ENCODE measurements at regions not wholly inside any gene's neighbourhood (a gene's known extent, or its start where the extent isn't known, plus 50 kb on each side); places are given as distances from the start of the nearest gene placed in this dataset.
"Not testable (repeated sequence)": the region's sequence is repeated elsewhere in the genome, so short reads cannot be mapped to it uniquely, and the experiment has no call there.

DNA sequence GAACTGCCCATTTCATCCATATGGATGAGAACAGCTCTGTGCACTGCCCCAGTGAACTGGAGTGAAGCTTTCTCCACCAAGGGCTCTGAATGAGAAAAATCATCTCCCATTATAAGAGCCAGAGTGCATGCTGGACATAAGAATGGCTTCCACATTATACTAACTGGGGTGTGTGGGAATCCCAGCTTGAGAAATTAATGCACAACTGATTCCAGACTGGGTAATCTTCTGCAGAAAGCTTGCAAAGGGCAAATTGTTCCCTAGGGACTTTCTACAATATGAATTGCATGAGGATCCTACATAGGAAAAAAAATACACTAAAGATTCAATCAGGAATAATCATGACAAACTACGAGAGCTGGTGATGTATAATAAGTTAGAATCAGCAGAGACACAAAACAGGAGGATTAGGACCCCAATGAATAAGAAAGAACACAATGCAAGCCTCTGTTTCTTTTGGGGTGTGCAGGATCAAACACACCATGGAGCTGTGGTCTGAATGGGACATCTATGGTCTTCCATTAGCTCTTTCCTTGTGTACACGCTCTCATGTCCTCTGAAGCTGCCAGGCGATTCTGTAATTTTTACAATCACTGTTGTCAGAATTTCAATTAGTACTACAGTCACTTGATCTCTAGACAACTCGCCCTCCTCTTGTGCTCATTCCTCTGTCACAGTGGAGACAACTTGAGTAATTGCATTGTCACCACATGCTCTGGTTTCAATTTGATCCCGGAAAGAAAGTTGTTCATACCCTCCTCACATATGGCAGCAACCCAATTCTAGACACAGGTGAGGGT lies 1327.4 kb downstream of the GATA3 start:
- DNase-seq (no peak), ATAC-seq (no peak)

DNA sequence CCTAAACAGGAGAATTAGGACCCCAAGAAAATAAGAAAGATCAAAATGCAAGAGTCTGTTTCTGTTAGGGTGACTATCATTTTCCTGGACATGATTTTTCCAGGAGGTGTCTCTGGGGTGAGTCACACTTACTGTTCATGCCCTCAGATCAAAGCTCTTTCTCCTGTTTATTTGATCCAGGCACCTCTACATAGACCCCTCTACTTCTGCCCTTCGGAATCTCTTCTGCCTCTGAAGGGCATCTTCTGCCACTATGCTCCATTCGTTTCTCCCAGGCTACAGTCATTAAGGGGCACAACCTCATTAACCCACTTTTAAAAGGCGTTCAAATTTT lies 1328.0 kb downstream of the GATA3 start:
- no peak for ATAC-seq
- DNase-seq, result no peak

DNA sequence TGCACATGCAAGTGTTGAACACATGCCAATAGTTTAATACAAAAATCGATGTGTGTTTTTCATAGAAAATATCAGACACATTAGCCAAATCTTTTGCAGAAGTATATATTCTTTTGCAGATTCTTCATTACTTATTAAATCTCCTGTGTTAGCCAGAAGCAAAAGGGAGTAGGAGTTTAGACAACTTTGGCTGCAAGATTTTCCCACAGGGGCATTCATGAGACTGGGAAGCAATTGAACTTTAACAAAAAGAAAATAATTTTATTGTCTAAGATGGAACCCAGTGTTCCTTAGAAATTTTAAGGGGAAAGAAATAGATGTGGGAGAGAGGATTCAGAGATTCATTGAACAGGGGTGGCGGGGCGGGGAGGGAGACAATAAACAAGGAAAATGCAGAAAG lies 1336.0 kb downstream of the GATA3 start:
- ATAC-seq, result no peak

DNA sequence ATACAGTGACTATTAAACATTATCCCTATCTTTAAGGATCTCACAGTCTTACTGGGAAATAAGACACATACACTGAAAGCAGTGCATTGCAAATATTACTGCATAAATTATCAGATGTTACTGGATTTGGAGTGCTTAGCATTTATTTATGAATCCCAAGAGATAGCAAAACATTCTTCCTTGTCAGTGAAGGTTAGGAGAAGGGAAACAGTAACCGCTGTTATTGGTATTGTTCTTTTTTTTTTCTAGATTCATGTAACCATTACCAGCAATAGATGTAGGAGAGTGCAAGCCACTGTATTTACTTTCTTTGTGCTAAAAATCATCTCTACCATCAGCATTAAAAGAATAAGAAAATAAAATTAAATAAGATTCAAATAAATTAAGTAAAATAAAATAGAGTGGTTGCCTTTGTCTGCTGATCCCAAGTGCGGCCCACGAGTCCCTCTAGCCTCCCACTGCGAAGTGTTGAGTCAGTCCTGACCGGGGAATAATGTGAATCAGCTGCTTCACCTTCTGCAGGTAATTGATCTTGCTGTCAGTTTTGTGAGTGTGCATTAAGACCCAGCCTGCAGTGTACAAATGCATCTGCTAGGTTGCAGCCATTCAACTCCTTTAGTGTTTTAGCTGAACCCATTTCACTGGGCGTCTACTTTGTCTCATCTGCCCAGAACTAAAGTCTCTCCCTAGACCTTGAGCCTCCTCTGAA lies 1344.9 kb downstream of the GATA3 start:
- DNase-seq, result no peak
- no peak for ATAC-seq

More for the DNA sequence above, 1336.0 kb downstream of the GATA3 start:
- no peak for DNase-seq

DNA sequence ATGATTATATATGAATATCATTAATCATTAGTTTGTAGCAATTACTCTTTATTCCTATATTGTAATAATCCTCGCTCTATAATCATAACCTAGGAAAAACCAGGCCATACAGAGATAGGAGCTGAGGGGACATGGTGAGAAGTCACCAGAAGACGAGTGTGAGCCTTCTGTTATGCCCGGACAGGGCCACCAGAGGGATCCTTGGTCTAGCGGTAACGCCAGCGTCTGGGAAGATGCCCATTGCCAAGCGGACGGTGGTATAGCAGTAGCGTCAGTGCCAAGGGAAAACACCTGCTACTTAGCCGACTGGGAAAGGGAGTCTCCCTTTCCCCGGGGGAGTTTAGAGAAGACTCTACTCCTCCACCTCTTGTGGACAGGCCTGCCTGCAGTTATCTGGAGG lies 1347.6 kb downstream of the GATA3 start:
- not testable (repeated sequence) for DNase-seq, ATAC-seq

DNA sequence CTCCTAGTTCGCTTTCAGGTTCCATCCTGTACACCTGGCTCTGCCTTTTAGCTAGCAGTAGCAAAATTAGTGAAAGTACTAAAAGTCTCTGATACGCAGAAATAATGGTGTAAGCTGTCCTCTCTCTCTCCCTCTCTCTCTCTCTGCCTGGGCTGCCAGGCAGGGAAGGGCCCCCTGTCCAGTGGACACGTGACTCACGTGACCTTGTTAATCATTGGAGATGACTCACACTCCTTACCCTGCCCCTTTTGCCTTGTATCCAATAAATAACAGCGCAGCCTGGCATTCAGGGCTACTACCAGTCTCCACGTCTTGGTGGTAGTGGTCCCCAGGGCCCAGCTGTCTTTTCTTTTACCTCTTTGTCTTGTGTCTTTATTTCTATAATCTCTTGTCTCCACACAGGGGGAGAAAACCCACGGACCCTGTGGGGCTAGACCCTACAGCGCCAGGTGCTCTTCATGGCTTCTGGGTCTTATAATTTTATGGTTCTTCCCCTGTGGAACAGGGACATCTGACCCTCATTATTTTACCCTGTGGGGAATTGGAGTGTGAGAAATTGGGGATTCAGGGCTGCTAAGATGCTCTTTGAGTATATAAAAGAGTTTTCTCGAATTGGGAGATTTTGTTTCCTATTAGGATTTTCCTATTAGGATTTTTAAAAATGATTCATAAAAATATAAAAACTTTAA lies 1348.2 kb downstream of the GATA3 start:
- not testable (repeated sequence) for DNase-seq

DNA sequence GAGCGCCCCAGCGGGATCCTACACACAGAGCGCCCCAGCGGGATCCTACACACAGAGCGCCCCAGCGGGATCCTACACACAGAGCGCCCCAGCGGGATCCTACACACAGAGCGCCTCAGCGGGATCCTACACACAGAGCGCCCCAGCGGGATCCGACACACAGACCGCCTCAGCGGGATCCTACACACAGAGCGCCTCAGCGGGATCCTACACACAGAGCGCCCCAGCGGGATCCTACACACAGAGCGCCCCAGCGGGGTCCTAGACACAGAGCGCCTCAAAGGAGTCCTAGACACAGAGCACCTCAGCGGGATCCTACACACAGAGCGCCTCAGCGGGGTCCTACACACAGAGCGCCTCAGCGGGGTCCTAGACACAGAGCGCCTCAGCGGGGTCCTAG lies 1352.7 kb downstream of the GATA3 start:
- not testable (repeated sequence) for ATAC-seq, DNase-seq

More for the DNA sequence above, 1348.2 kb downstream of the GATA3 start:
- not testable (repeated sequence) for ATAC-seq

DNA sequence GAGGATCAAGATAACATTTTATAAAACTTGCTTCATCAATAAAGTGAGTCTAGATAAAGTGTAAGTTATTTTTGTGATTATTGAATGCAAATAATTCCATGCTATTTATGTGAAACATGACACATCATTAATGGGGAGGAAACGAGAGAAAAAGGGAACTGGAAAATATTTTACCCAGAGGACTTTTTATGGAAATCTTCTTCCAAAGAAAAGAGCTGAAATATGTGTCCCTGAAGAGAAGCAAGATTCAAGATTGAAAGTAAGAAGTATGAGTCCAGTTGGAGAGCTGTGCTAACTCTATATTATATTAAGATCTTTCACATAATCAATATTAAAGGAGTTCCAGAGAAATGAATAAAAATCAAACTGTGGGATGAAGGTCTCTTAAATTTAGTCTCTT lies 1361.8 kb downstream of the GATA3 start:
- ATAC-seq (no peak), DNase-seq (no peak)

DNA sequence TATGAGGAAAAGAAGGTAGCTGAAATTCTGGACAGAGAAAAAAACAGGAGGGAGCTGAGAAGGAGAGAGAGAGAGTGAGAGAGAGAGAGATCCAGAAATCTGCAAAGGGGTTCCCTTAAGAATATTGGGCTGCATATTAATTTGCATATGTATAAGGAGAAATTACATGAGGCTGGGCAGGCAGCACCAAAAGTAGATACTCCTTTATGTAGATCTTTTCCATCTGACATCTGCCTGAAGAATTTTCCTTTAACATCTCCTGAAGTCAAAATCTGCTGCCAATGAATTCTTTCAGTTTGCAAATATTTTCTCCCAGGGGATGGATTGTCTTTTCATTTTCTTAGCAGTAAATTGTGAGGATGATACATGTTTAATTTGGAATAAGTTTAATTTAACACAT lies 1365.3 kb downstream of the GATA3 start:
- DNase-seq (no peak), ATAC-seq (no peak)

DNA sequence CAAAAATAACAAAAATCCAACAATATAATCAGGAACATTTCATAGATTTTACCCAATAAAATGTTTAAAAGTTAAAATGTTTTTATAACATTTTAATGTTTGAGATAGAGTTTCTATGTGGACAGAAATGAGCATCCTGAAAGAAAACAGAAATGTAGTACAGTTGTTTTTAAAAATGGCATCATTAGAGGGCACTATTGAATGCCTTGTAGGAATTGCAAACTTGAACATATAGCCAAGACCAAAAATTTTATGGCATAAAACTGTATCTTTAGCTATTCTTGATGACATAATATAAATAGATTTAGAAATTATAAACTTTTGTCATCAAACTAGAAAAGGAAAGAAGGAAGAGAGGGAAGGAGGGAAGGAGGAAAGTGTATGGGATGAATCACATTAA lies 1372.7 kb downstream of the GATA3 start:
- DNase-seq (no peak), ATAC-seq (no peak)

DNA sequence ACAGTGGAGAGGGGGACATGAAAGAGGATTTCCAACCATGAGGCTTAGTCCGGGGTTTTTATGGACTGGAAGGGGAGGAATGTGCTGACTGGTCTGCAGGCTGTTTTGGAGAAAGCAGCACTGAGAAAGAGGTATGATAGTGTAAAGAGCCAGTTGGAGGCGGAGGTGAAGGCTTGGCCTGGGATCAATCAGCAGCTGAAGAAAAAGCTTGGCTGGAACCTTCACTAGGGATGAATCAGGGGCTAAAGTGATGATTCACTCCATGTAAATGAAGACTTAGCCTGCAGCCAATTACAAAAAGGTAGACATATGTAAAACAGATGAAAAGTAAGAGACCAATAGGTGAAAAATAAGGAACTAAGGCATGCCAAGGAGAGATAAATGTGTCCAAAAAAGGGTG lies 1382.6 kb downstream of the GATA3 start:
- DNase-seq, result no peak
- no peak for ATAC-seq

DNA sequence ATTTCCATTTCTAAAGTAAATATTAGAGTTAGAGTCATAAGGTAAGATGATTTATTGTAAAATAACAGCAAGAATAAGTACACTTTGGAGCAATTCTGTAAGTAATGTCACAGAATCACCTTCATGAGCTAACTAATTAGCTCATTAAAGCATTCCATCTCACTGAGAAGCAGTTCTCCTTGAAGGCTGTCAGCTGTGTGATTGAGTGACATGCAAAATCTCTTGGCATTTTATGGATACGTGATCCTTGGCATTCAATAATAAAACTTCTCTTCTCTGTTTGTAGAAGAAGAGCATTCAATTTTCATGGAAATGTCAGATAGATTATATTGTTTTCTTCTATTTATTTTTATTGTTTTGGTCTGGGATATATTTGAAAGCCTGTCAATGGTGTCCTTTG lies 1389.3 kb downstream of the GATA3 start:
- no peak for DNase-seq
- ATAC-seq, result no peak

DNA sequence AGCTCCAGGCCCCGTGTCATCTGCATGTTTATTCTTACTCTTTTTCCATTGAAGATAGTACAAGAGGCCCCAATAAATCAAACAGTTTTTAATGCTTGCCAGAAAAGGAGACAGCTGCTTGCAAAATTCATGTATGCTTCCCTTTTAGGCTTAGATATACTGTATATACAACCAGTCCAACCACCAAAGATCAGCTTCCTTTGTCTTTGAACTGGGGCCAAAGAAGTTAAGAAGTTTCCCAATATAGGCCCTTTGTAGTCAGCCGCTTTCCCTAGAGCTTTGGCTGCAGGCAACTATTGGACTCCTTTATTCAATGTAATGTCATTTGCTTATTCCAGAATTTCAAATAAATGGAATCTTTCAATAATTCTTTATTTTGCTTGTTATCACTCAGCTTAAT lies 1395.0 kb downstream of the GATA3 start:
- no peak for ATAC-seq
- DNase-seq, result no peak

DNA sequence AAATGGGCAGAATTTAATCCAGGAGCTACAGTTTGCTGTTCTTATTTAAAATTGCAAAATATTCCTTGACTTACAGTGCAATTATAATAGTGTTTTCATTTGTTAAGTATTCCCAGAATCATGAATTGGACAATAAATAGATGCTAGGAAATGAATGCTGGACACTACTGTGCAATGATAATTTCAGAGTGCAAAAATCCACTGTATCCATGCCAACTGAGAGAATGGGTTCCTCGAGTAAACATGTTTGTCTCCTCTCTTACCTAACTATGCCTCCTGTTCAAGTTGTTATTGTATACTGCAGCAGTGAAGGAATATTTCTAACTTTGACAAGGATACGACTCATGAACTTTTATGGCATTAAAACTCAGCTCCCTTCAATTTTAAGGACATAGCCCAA lies 1396.3 kb downstream of the GATA3 start:
- no peak for ATAC-seq
- no peak for DNase-seq

DNA sequence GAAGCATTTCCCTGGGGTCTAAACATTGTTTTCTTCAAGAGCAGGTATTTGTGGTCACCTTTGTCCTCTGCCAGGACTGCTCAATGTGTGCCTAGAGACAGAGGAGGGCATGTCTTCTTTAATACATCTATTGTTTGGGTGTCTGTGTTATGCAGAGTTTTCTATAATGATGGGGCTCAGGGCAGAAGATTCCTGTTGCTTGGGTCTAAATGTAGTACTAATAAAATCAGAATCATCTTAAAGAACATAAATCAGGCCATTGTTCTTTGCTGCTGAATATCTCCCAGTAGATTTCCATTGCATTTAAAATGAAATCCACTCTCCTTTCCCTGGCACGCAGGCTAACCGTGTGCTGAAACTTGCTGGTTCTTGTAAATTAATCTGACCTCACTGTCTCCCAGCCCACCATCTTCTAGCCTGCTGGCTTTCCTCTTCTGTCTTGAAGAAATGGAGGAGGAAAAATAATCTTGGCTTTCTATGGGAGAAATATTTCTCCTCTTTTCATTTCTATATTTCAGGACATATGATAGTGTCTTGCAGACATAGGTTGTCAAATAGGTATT lies 1396.8 kb downstream of the GATA3 start:
- ATAC-seq, result no peak
- DNase-seq, result no peak

DNA sequence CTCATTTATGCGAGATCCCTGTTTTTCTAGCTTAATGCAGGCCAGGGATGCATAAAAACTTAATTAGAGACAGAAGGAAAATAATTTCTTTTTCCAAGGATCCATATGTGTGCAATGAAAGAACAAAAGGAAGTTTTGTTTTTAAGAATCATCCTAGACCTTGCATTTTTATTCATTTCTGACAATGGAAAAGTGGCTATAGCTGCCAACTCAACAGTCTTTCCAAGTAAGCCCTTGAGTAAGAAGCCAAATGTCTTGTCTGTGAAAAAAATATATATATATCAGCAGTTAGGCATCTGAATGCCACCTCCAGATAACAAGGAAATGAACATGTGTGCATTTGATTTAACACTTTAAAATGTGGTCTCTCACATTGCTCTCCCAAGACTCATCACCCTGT lies 1397.6 kb downstream of the GATA3 start:
- no peak for ATAC-seq
- no peak for DNase-seq

DNA sequence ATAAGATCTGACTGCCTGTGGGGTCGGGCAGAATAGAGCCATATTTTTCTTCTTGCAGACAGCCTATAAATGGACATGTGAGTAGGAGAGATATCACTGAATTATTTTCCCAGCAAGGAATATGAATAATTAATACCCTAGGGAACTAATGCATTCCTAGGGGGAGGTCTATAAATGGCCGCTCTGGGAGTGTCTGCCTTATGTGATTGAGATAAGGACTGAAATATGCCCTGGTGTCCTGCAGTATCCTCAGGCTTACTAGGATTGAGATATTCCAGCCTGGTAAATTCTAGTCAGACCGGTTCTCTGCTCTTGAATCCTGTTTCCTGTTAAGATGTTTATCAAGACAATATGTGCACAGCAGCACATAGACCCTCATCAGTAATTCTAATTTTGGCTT lies 1399.4 kb downstream of the GATA3 start:
- not testable (repeated sequence) for DNase-seq, ATAC-seq

DNA sequence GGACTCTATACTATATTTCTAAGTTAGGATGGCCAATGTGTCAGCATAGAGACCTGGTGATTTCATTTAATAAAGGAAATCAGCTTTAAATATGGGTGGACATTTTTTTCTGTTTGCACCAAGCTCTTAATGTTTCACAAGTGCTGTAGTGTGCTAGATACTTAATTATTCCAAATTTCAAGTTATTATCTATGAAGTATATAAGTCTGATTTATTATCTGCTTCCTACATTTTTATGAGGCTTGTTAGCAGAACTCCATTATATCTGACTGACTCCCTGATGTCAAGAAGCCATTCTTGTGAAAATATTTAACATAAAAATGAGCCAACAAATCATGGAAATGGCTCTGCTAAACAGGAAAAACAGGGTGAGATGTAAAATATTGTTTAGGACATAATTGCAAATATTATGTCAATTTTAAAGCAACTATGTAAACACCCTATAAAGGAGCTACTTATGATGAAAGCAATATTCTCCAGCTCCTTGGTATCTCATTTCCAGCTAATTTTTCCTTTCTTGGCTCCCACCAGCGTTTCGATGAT lies 1415.2 kb downstream of the GATA3 start:
- DNase-seq, result no peak
- ATAC-seq, result no peak

DNA sequence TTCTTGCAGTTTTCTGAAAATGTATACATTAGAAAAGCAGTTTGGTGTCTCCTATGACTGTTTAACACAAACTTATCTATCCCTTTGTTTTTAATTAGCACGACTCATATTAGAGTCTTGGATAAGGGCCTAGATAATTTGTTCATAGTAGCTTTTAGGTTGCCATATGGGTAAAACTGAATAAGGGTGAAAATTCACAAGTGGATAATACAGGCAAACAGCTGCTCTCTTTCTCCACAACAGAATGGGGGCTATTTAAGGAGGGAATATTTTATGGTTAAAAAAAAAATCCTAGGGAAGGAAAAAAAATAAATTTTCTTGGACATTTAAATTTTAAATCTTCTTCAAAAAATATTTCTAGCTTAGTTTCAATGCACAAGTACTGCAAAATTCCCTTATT lies 1416.1 kb downstream of the GATA3 start:
- DNase-seq, result no peak
- ATAC-seq, result no peak

DNA sequence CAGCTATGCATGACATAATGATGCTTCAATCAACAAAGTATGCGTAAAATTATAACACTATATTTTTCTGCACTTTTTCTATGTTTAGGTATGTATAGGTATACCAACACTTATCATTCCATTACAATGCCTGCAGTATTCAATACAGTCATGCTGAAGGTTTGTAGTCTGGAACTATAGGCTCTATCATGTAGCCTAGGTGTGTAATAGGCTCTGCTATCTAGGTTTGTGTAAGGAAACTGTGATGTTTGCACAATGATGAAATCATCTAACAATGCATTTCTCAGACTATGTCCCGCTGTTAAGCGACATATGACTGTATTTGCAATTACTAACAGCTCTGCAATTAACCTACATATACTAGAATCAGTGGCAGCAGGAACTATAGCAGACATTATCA lies 1447.5 kb downstream of the GATA3 start:
- DNase-seq (no peak), ATAC-seq (no peak)

DNA sequence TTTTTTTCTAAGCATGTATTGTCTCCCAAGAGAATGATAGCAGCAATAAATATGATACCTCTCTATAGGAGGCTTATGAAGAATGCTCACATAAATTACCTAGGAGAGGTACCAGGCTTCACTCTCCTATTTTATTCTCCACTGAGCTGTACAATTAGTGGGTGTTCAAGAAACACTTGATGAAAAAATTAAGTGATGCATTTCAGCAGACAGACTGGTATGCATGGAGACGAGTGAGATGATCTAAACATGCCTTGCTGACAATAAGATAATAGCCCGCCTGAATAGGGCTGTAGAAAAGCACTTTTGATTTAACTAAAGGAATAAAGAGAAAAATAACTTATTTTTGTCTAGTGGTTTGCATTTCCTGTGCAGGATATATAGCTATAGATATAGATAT lies 1449.7 kb downstream of the GATA3 start:
- DNase-seq (no peak), ATAC-seq (no peak)

DNA sequence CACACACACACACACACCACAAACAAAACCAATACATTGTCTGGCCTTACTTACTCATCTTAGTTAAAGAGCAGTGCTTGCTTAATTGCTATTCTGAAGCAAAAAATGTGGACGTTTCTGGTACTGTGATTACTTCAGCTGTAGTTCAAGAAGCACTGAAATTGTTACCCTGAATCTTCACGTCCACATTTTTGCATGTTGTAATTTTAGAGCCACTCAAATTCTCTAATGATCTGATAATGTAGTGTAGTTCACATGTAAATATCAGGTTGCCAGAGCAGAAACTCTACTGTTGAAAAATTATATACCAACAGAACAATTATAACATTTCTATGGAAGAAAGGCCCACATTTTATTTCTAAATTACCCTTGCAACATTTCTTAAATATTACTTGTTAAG lies 1451.1 kb downstream of the GATA3 start:
- no peak for DNase-seq
- ATAC-seq, result no peak

DNA sequence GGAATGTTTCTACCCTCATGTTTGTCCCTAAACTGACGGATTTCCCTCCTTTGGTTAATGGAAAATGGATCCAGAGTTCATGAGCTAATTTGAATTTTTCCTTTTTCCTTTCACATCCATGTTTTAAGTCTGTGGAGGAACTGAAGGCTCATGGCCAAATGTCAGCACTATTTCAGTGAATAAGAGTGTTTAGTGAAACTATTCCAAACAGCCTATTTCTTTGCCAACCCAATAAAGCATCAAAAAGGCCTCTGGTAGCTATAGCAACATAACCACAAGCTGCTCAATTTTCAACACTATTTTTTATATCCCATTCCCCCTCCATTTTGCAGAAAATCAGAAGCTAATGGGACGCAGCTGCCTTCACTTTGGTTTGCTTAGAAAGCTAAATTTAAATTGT lies 1454.1 kb downstream of the GATA3 start:
- ATAC-seq (no peak), DNase-seq (no peak)

All from stimulated activated naive CD8-positive, alpha-beta T cell treated with anti-CD3 and anti-CD28 coated beads, Interleukin-15, Interleukin-2, amounts not matched to agents 100 U/mL and 50 U/mL, for 24 hours (primary cell).